ENCODE measurements at regions not wholly inside any gene's neighbourhood (a gene's known extent, or its start where the extent isn't known, plus 50 kb on each side); places are given as distances from the start of the nearest gene placed in this dataset.
"Not testable (repeated sequence)": the region's sequence is repeated elsewhere in the genome, so short reads cannot be mapped to it uniquely, and the experiment has no call there.

DNA sequence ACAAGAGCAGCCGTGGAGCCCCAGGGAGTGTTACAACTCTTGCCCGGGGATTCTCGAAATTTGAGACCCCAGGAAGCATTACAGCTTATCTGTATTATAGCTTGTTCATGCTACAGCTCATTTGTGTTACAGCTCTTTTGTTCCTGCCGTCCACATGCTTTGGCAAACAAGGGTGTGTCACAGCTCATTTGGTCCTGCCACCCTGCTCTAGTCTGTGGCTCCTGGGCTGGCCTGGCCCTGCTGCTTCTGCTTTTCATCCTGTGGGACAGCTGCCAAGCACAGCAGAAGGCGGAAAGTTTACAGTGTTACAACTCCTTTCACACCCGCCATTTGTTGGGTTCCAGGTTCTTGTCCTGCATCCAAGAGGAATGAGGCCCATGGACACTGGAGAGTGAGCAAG lies 685.0 kb downstream of the SLCO4C1 start:
- no peak for DNase-seq

- no peak for DNase-seq
Observed at GRCh38 chr5:101608322-101608721, 687.8 kb downstream of the SLCO4C1 start.

GRCh38 chr5:101605700-101606099 lies 690.4 kb downstream of the SLCO4C1 start:
- no peak for DNase-seq

DNA sequence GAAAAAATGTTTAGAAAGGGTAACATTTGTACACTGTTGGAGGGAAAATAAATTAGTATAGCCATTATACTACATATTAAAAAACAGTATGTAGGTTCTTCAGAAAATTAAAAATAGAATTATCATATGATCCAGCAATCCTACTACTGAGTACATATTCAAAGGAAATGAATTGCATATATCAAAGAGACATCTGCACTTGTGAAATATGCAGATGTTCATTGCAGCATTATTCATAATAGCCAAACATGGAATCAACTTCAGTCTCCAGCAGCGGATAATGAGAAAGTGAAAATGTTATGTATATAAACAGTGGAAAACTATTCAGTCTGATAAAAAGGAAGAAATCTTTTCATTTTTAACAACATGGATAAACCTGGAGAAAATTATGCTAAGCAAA lies 695.5 kb downstream of the SLCO4C1 start:
- no peak for DNase-seq

- DNase-seq: no peak
Observed at GRCh38 chr5:101590384-101590783, 687.3 kb upstream of the ST8SIA4 start.

DNA sequence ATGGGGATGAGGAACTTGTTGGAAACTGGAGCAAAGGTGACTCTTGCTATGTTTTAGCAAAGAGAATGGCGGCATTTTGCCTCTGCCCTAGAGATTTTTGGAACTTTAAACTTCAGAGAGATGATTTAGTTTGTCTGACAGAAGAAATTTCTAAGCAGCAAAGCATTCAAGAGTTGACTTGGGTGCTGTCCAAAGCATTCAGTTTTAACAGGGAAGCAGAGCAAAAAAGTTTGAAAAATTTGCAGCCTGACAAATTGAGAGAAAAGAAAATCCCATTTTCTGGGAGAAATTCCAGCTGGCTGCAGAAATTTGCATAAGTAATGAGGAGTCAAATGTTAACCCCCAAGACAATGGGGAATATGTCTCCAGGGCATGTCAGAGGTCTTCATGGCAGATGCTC lies 682.3 kb upstream of the ST8SIA4 start:
- no peak for DNase-seq

DNA sequence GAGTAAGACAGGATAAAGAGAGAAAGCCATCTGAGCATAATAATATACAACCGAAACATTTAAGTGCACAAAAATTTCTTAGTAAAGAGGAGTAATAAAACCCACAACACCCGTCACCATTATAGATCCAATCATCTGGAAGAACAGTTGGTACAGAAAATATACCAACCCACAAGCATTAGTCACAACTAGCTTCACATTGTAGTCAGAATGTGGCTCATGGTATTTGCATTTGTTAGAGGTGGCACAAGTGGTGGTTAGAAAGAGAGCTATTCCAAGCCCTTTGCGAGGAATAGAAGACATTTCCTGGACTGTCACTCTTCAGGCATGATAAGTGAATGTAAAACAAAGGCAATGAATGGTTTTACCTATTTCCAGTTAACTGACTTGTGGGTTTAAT lies 677.5 kb upstream of the ST8SIA4 start:
- DNase-seq: no peak

- DNase-seq: no peak
Observed at GRCh38 chr5:101574017-101574416, 670.9 kb upstream of the ST8SIA4 start.

GRCh38 chr5:101561018-101561417 lies 657.9 kb upstream of the ST8SIA4 start:
- DNase-seq: no peak

- DNase-seq: no peak
Observed at GRCh38 chr5:101543780-101544179, 640.7 kb upstream of the ST8SIA4 start.

DNA sequence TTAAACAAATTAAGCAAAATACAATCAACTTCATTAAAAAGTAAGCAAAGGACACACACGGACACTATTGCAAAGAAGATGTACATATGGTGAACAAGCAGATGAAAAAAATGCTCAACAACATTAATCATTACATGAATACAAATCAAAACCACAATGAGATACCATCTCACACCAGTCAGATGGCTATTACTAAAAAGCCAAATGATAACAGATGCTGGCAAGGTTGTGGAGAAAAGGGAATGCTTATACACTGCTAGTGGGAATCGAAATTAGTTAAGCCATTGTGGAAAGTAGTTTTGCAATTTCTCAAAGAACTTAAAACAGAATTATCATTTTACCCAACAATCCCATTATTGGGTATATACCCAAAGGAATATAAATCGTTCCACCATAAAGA lies 636.2 kb upstream of the ST8SIA4 start:
- no peak for DNase-seq

DNA sequence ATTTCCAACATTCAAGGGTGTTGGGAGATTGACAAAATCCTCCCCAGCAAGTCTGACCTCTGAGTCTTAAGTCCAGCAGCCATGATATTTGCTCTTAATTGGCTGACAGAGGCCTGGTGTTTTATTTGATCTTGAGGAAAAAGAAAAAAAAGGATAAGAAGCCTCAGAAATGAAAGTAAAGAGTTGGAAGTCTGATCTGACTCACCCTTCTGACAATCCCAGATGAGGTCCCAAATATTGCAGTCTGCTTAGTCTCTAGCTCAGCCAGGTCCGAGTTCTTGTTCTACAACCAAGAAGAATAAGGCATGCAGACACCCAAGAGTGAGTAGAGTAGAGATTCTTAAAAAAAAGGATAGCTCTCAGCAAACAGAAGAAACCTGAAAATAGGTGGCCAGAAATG lies 632.5 kb upstream of the ST8SIA4 start:
- DNase-seq: no peak

DNA sequence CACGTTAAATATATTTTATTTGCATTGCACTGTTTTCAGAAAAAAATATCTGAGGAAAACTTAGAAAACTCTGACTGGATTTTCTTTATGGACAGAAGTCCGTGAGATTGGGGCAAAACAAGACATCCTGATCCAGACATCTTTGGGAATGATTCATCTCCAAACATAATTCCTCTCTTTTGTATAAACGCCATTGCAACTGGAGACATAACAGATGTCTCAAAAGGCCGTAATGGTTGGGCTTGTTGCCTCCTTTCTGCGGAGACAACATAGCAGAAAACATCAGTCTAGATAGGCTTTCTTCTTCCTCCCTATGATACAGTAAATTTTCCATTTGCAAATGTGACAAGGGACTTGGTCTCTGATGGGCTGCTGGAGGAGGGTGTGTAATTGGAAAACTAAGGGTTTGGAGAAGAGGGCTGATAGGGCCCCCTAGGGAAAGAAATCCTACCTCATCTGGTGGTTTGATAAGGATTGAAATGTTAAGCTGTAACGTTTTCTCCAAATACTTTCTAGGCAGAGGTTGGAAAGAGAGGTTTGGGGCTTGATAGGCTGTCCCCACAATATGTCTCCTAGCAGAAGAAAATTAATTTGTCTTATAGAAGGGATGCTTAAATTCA lies 631.5 kb upstream of the ST8SIA4 start:
- DNase-seq: no peak

DNA sequence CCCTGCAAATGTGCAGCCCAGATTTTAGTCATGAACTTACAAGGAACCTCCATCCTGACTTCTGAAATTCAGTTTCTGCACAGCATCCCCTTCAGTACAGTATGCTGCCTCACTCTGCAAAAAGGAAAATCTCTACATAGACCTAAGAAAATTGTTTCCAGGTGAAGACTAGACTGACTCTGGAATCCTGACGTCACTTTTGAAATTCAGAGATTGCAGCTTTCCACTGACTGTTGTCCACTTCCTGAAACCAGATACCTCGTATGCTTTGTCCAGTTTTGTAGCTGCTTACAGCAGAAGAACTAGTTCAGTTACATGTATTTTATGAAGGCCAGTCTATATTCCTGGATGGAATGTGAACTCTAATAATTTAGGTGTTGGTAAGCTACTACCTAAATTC lies 629.3 kb upstream of the ST8SIA4 start:
- no peak for DNase-seq

DNA sequence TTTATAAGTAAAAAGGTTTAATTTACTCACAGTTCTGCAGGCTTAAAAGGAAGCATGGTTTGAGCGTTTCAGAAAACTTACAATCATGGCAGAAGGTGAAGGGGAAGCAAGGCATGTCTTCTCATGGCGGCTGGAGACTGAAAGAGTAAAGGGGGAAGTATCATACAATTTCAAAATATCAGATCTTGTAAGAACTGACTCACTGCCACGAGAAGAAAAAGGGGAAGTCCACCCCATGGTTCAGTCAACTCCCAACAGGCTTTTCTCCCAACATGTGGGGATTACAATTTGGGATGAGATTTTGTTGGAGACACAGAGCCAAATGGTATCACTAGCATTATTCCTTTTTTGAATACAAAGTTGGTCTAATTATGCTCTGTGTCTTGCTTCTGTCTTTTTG lies 627.9 kb upstream of the ST8SIA4 start:
- no peak for DNase-seq

- DNase-seq: not testable (repeated sequence)
Observed at GRCh38 chr5:101529094-101529493, 626.0 kb upstream of the ST8SIA4 start.

- DNase-seq: no peak
Observed at GRCh38 chr5:101520417-101520816, 617.3 kb upstream of the ST8SIA4 start.

DNA sequence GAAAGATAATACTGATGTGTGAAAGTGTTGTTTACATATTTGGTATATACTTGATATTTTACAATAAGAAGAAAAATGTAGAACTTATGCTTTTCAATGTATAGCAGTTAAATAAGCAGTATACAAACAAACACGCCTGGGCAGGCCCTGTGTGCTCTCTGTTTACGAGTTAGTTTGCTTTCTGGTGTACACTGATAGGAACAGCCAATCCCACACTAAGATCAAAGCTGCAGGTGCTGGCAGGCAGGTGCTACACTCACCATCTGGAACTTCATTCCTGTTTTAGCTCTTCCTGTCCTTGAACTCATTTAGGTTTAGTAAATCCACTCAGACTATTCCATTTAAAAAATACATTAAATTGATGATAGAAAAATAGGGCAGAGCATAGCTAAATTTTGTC lies 614.7 kb upstream of the ST8SIA4 start:
- no peak for DNase-seq

- no peak for DNase-seq
Observed at GRCh38 chr5:101515721-101516120, 612.6 kb upstream of the ST8SIA4 start.

DNA sequence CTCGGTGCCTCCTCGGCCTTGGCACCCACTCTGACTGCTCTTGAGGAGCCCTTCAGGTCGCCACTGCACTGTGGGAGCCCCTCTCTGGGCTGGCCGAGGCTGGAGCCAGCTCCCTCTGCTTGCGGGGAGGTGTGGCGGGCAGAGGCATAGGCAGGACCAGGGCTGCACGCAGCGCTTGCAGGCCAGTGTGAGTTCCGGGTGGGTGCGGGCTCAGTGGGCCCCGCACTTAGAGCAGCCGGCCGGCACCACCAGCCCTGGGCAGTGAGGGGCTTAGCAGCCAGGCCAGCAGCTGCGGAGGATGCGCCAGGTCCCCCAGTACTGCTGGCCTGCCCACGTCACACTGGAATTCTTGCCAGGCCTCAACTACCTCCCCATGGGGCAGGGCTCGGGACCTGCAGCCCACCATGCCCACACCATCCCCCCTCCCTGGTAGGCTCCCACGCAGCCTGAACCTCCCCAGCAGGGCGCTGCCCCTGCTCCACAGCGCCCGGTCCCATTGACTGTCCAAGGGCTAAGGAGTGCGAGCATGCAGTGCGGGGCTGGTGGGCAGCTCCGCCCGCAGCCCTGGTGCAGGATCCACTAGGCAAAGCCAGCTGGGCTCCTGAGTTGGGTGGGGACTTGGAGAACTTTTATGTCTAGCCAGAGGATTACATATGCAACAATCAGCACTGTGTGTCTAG lies 602.9 kb upstream of the ST8SIA4 start:
- no peak for DNase-seq

DNA sequence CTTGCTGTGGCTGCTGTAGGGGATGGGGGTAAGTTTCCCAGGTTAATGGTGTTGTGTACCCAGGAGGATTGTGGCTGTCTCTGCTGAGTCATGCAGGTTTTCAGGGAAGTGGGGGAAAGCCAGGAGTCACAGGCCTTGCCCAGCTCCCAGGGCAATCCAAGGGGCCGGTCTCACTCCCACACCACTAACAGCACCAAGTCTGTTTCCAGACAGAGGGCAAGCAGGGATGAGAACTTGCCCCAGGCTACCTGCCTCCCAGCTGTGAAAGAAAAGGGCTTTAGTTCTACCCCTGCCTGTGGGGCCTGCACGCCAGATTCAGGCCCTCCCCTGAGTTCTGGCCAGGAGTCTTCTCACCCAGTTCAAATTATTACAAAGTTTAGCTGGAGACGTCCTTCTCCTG lies 579.8 kb upstream of the ST8SIA4 start:
- no peak for DNase-seq

DNA sequence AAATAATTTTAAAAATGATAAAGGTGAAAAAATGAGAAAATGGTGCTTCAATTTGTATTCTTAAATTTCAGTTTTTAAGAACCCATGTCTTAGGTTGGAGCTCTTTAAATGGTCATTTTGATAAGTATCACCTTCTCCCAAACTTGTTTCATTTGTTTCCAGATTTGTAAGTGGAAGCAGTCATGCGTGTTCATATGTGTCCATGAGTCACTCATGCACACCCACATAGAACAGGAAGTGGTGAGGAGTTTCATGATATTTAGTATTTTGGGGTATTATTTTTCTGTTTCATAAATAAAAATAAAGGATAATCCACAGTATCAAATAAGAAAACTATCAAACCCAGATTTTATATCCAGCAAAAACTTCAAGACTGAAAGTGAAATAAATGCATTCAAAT lies 570.4 kb upstream of the ST8SIA4 start:
- DNase-seq: no peak

DNA sequence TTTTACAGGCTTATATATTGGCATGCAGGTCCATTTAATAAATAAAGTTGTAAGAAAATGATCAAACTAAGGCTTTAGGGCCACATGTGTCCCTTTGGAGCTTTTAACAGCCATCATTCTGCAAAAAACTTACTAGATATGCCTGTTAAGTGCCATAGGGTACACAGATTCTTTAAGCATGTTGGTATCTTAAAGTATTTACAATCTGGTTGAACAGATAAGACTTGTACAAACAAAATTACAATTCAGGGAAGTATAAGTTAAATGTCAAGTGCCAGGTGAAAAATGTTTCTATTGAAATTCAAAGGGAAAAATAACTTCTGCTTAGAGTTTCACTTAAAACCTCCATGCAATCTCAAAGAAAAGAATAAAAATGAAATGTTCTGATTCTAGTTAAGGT lies 558.4 kb upstream of the ST8SIA4 start:
- DNase-seq: no peak

- no peak for DNase-seq
Observed at GRCh38 chr5:101458587-101458986, 555.5 kb upstream of the ST8SIA4 start.

DNA sequence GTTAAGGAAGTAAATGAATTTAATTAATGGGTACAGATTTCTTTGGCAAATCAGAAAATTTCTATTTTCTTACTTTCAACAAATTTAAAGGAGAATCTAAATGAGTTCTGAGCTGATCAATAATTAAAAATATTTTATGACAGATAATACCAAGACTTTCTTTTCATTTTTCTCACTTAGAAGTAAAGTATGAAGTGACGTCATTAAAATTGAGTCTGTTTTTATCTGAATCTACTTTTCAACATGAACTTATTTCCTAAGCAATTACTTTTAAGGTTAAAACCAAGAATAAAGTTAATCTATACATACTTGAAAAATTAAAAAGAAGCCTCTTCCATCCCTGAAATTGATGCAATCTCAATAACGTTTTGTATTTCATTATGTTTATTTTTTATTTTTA lies 552.8 kb upstream of the ST8SIA4 start:
- no peak for DNase-seq

Measured in stimulated activated CD4-positive, alpha-beta T cell treated with anti-CD3 and anti-CD28 coated beads, Interleukin-4, amount 100 ng/mL, for 4 hours (primary cell).